H1 (cell line): ENCODE measurements at regions not wholly inside any gene's neighbourhood (a gene's known extent, or its start where the extent isn't known, plus 50 kb on each side); places are given as distances from the start of the nearest gene placed in this dataset.

Source experiments
- EZH2 ChIP-seq: fragments of 200-600 bp; sonication (generic); IDR thresholded peaks from 2 replicates; pipeline ENCODE4 v1.7.1; 2012; ENCODE audit warnings: low read depth, mild to moderate bottlenecking, moderate library complexity, low read length, inconsistent platforms; ENCODE audit not compliant: severe bottlenecking
- SIN3A ChIP-seq, 2 experiments: IDR thresholded peaks in 1 of 2; conservative IDR thresholded peaks in 1 of 2; 2 replicates each; pipeline ENCODE4 v1.6.1; 2011 to 2012; ENCODE audit warnings: low read length in 2 of 2, improper control_type of control experiment in 1 of 2, low read depth in 1 of 2, mild to moderate bottlenecking in 1 of 2
- SIX5 ChIP-seq: IDR thresholded peaks from 2 replicates; pipeline ENCODE4 v1.6.1; 2011; ENCODE audit warnings: mild to moderate bottlenecking, low read depth, low read length

- TF ChIP-seq SIN3A (conservative IDR thresholded peaks at IDR 0.05 in 1 of 2, IDR thresholded peaks at IDR 0.05 in 1 of 2; ENCODE audit: low read depth in 1 of 2, low read length in 2 of 2): no peak
- no peak for TF ChIP-seq SIX5
- no peak for TF ChIP-seq EZH2
Observed at GRCh38 chr3:64900156-64900555, 212.4 kb upstream of the ADAMTS9 start (continued).
